ENCODE measurements at regions not wholly inside any gene's neighbourhood (a gene's known extent, or its start where the extent isn't known, plus 50 kb on each side); places are given as distances from the start of the nearest gene placed in this dataset.

DNA sequence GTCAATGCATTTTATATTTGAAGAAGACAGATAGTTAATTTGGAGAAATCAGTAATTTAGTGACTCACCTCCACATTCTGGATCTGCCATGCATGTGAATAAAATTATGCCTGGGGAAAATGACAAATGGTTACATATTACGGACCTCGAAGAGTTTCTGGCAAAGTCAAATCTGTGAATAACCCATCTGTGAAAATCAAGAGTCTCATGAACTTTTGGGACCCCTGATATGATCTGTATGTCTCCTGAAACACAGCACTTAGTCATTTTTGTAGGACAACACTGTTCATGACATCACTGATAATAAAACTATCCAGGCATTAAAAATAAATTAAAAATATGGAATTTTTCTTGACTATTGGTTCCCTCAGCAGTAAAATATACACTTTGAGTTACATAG, 584.5 kb downstream of the TLE4 start:
- TF ChIP-seq, protein P1, sequence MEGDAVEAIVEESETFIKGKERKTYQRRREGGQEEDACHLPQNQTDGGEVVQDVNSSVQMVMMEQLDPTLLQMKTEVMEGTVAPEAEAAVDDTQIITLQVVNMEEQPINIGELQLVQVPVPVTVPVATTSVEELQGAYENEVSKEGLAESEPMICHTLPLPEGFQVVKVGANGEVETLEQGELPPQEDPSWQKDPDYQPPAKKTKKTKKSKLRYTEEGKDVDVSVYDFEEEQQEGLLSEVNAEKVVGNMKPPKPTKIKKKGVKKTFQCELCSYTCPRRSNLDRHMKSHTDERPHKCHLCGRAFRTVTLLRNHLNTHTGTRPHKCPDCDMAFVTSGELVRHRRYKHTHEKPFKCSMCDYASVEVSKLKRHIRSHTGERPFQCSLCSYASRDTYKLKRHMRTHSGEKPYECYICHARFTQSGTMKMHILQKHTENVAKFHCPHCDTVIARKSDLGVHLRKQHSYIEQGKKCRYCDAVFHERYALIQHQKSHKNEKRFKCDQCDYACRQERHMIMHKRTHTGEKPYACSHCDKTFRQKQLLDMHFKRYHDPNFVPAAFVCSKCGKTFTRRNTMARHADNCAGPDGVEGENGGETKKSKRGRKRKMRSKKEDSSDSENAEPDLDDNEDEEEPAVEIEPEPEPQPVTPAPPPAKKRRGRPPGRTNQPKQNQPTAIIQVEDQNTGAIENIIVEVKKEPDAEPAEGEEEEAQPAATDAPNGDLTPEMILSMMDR (IDR thresholded peaks at IDR 0.05; ENCODE audit: low read depth, low read length, missing control alignments), result no peak
- H3K4me3 ChIP-seq (ENCODE audit: low read depth, low read length), result no peak overlapping the region
- DNase-seq (ENCODE audit: low read depth), result no peak

DNA sequence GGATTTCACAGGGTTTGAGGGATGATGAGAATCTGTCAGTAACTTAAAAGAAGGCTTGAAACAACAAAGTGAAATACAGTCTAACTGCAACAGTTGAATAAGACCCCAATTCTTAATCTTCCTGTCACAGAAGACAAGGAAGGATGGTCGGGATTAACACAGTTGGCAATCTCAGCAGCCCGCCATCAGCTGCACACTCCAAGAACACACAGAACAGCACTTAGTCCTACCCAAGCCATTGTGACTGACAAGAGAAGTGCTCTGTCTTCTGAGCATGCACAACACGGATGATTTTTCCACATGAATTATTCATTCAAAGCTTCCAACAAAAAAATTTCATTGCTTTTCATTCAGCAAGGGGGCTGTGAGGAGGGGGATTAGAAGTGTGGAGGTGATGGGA, 576.1 kb downstream of the TLE4 start:
- no peak for DNase-seq (ENCODE audit: low read depth)
- TF ChIP-seq, protein P1 (IDR thresholded peaks at IDR 0.05; ENCODE audit: low read depth, low read length, missing control alignments), result no peak
- no peak overlapping the region for H3K4me3 ChIP-seq (ENCODE audit: low read depth, low read length)

DNA sequence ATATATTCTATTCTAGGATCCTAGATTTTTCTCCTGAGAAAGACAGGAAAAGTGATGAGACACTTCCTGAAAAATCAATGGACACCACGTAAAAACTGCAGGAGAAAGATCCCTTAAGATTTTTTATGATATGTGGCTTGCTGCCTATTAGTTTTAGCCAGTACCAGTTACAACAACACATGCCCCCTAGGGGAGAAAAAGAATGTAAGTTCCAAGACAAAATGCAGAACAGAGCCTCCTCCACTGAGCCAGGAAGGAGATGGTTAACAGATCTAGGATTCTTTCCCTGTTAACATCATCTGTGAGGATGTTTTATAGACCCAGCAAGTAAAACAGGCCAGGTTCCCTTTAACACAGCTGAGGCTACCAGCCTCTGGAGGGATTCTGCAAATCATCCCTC, 574.7 kb downstream of the TLE4 start:
- TF ChIP-seq, protein P1 (IDR thresholded peaks at IDR 0.05; ENCODE audit: low read depth, low read length, missing control alignments), result peak; percentile 43
- no peak for DNase-seq (ENCODE audit: low read depth)
- H3K4me3 ChIP-seq (ENCODE audit: low read depth, low read length), result no peak overlapping the region

DNA sequence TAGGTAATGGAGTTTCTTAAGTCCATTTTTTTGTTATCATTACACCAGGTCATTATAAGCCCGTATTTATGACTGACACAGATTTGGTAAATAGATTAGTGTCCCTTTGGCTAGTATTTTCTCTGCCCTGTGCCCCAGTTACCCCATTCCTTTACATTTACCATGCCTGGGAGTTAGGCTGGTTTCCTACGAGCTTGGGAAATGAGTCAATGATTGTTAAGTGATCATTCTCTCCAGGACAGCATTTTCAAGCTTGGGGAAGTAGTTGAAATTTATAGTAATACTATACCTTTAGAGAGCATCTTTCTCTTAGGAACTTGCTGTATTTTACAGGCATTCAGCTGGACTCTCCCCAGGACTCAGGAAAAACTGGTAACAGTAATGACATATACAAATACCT, 573.1 kb downstream of the TLE4 start:
- no peak overlapping the region for H3K4me3 ChIP-seq (ENCODE audit: low read depth, low read length)
- TF ChIP-seq, protein P1 (IDR thresholded peaks at IDR 0.05; ENCODE audit: low read depth, low read length, missing control alignments), result no peak
- DNase-seq (ENCODE audit: low read depth), result no peak

DNA sequence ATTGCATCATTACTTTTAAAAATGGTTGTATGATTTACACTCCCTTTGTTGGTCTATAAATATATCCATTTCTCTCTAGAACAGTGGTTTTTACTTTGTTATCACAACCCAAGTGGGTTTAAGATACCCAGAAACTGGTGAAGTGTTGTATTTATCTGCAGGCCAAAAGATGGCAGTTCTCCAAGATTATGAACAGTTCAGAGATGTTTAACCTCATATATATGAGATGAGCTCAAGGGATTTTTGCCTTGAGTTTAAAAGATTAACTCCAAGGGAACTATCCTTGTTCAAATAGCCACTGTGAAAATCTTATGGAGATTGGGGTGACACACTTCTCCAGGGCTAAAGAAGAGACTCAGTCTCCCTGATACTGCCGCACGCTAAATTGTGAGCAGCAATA, 572.6 kb downstream of the TLE4 start:
- TF ChIP-seq, protein P1 (IDR thresholded peaks at IDR 0.05; ENCODE audit: low read depth, low read length, missing control alignments), result no peak
- no peak overlapping the region for H3K4me3 ChIP-seq (ENCODE audit: low read depth, low read length)
- no peak for DNase-seq (ENCODE audit: low read depth)

DNA sequence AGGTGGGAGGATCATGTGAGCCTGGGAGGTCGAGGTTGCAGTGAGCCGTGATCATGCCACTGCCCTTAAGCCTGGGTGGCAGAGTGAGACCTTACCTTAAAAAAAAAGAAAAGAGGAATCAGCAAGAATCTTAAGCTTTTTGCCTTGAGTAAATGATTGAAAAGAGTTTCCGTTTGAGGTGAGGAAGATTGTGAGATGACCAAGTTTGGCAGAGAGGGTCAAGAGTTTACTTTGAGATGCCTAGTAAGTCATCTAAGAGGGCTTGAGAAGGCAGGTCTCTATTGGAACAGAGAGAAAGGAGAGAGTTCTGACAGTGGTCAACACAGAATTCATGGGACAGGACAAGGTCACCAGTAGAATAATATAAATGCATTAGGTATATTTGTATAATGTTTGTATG, 572.1 kb downstream of the TLE4 start:
- TF ChIP-seq, protein P1 (IDR thresholded peaks at IDR 0.05; ENCODE audit: low read depth, low read length, missing control alignments), result no peak
- H3K4me3 ChIP-seq (ENCODE audit: low read depth, low read length), result no peak overlapping the region
- no peak for DNase-seq (ENCODE audit: low read depth)

DNA sequence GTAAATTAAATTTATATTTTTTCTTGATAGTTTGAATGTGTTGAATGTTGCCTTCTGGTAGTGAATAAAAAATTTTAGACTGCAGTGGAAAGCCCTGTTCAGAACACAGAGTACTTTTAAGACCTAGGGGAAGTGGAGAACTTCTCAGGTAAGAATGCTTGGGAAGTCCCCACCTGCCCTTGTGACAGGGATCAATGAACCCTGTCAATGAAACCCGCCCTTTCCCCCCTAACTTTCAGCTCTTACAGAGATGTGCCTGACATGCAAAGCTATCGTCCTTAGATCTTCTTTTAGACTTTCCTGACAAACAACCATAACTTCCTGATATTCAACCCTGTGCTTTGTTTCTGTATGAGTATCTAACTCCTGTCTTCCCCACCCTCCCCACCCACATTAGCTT, 562.7 kb downstream of the TLE4 start:
- TF ChIP-seq, protein P1 (IDR thresholded peaks at IDR 0.05; ENCODE audit: low read depth, low read length, missing control alignments), result no peak
- H3K4me3 ChIP-seq (ENCODE audit: low read depth, low read length), result no peak overlapping the region
- peak; percentile 65 for DNase-seq (ENCODE audit: low read depth)
